ENCODE measurements at regions not wholly inside any gene's neighbourhood (a gene's known extent, or its start where the extent isn't known, plus 50 kb on each side); places are given as distances from the start of the nearest gene placed in this dataset.
"Not testable (repeated sequence)": the region's sequence is repeated elsewhere in the genome, so short reads cannot be mapped to it uniquely, and the experiment has no call there.

GRCh38 chr4:4115381-4115780 is 111.3 kb downstream of the OTOP1 start:
- not testable (repeated sequence) for TF ChIP-seq CTCF (optimal IDR thresholded peaks at IDR 0.05 in 1 of 3, IDR thresholded peaks at IDR 0.05 in 1 of 3, conservative IDR thresholded peaks at IDR 0.05 in 1 of 3; ENCODE audit: extremely low read depth in 1 of 3, insufficient read depth in 2 of 3, low read length in 3 of 3); EZH2 (IDR thresholded peaks at IDR 0.05; ENCODE audit: low read length)
